ENCODE measurements at regions not wholly inside any gene's neighbourhood (a gene's known extent, or its start where the extent isn't known, plus 50 kb on each side); places are given as distances from the start of the nearest gene placed in this dataset.

DNA sequence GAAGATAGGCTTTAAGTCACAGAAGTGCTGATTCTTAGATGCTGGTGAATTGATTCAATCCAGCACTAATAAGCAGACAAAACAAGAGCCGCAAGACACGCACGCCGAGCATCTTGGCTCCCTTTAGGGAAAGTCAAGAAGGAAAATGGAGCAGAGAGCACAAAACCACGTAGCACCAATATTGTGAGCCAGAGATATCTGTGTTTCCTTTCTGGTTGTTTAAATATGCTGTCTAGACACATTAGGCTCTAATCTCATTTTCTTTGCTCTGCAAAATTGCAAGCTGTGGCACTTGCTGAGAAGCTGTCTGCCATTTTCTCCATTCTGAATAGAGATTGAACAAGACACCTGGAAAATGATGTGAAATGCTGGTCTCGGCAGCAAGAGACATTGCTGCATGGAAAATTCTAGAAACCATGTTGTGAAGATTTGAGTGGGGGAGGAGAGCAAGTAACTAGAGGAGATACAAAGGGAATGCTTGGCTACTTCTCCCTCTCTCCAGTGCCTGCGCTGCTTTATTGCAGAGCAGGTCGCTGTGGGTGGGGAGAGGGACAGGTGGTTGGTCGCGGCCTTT is 336.3 kb downstream of the MED10 start:
- TF ChIP-seq CTCF (IDR thresholded peaks at IDR 0.05; ENCODE audit: borderline replicate concordance, extremely low read depth, low read length, poor library complexity, severe bottlenecking) (no peak), EZH2 (IDR thresholded peaks at IDR 0.05; ENCODE audit: borderline replicate concordance, low read depth, low read length, severe bottlenecking) (no peak)
